GM19240 (cell line): ENCODE measurements at regions not wholly inside any gene's neighbourhood (a gene's known extent, or its start where the extent isn't known, plus 50 kb on each side); places are given as distances from the start of the nearest gene placed in this dataset.
"Not testable (repeated sequence)": the region's sequence is repeated elsewhere in the genome, so short reads cannot be mapped to it uniquely, and the experiment has no call there.

Source experiments
- DNase-seq: peaks from one replicate; pipeline ENCODE4 v3.0.0; 2011; ENCODE audit warnings: low spot score; ENCODE audit not compliant: insufficient read length

- no peak for DNase-seq
These were observed 260.9 kb upstream of the TUSC1 start for GRCh38 chr9:25939126-25939525.

GRCh38 chr9:25936031-25936430 lies 257.8 kb upstream of the TUSC1 start:
- DNase-seq, result no peak

GRCh38 chr9:25935188-25935587 lies 256.9 kb upstream of the TUSC1 start:
- no peak for DNase-seq

GRCh38 chr9:25918761-25919160 lies 240.5 kb upstream of the TUSC1 start:
- DNase-seq, result no peak

GRCh38 chr9:25917731-25918362 lies 239.6 kb upstream of the TUSC1 start:
- no peak for DNase-seq

- no peak for DNase-seq
These were observed 235.6 kb upstream of the TUSC1 start for GRCh38 chr9:25913806-25914205.

- DNase-seq, result no peak
These were observed 226.5 kb upstream of the TUSC1 start for GRCh38 chr9:25904701-25905100.

GRCh38 chr9:25891527-25891926 lies 213.3 kb upstream of the TUSC1 start:
- DNase-seq, result no peak

- DNase-seq, result no peak
These were observed 211.4 kb upstream of the TUSC1 start for GRCh38 chr9:25889661-25890060.

GRCh38 chr9:25876248-25876647 lies 198.0 kb upstream of the TUSC1 start:
- no peak for DNase-seq

- no peak for DNase-seq
These were observed 186.3 kb upstream of the TUSC1 start for GRCh38 chr9:25864509-25864908.

- DNase-seq, result no peak
These were observed 183.2 kb upstream of the TUSC1 start for GRCh38 chr9:25861421-25861820.

GRCh38 chr9:25857147-25857546 lies 178.9 kb upstream of the TUSC1 start:
- no peak for DNase-seq

- no peak for DNase-seq
These were observed 172.6 kb upstream of the TUSC1 start for GRCh38 chr9:25850803-25851202.

- DNase-seq, result no peak
These were observed 167.6 kb upstream of the TUSC1 start for GRCh38 chr9:25845867-25846266.

GRCh38 chr9:25830381-25830780 lies 152.1 kb upstream of the TUSC1 start:
- no peak for DNase-seq

GRCh38 chr9:25827626-25828025 lies 149.4 kb upstream of the TUSC1 start:
- DNase-seq, result no peak

GRCh38 chr9:25816439-25816838 lies 138.2 kb upstream of the TUSC1 start:
- DNase-seq, result no peak

- DNase-seq, result no peak
These were observed 135.8 kb upstream of the TUSC1 start for GRCh38 chr9:25814023-25814422.

- DNase-seq, result no peak
These were observed 135.2 kb upstream of the TUSC1 start for GRCh38 chr9:25813478-25813877.

- DNase-seq, result no peak
These were observed 130.3 kb upstream of the TUSC1 start for GRCh38 chr9:25808554-25808953.

GRCh38 chr9:25804856-25805255 lies 126.6 kb upstream of the TUSC1 start:
- no peak for DNase-seq

- DNase-seq, result not testable (repeated sequence)
These were observed 123.7 kb upstream of the TUSC1 start for GRCh38 chr9:25801989-25802388.

GRCh38 chr9:25773805-25774204 lies 95.6 kb upstream of the TUSC1 start:
- DNase-seq, result no peak
